Activated B cell treated with CpG ODN at 0.5 μM for 24 hours (primary cell): ENCODE measurements at regions not wholly inside any gene's neighbourhood (a gene's known extent, or its start where the extent isn't known, plus 50 kb on each side); places are given as distances from the start of the nearest gene placed in this dataset.

Source experiments
- ATAC-seq: fragments of 200-7000 bp; cut with Tn5 transposase; one replicate; pipeline ENCODE4 v1.10.0; 2021; ENCODE audit warnings: low read depth, mild to moderate bottlenecking, moderate library complexity
- CTCF ChIA-PET: fragments of 350-600 bp; sonication (Branson Sonifier 250); formaldehyde crosslinking; loops from one replicate; lab custom pipeline; 2021; ENCODE audit warnings: antibody characterized with exemption; lab: Charles Lee
- POLR2A ChIA-PET: fragments of 350-600 bp; sonication (Branson Sonifier 250); formaldehyde crosslinking; loops from one replicate; lab custom pipeline; 2021; ENCODE audit warnings: antibody characterized with exemption; lab: Charles Lee
- DNase-seq: peaks from one replicate; pipeline ENCODE4 v3.0.0; 2022
- H3K27ac Mint-ChIP-seq: one replicate; pipeline ENCODE4 v1.8.0; 2020; ENCODE audit warnings: mixed read lengths
- H3K27me3 Mint-ChIP-seq: one replicate; pipeline ENCODE4 v1.8.0; 2021; ENCODE audit warnings: mixed read lengths
- H3K36me3 Mint-ChIP-seq: one replicate; pipeline ENCODE4 v1.8.0; 2021; ENCODE audit warnings: low read depth, mixed read lengths
- H3K4me1 Mint-ChIP-seq: one replicate; pipeline ENCODE4 v1.8.0; 2021; ENCODE audit warnings: mixed read lengths
- H3K4me3 Mint-ChIP-seq: one replicate; pipeline ENCODE4 v1.8.0; 2020; ENCODE audit warnings: mild to moderate bottlenecking, mixed read lengths
- H3K9me3 Mint-ChIP-seq: one replicate; pipeline ENCODE4 v1.8.0; 2020; ENCODE audit warnings: mixed read lengths
- CTCF ChIP-seq: fragments of 200-600 bp; IDR thresholded peaks from one replicate; pipeline ENCODE4 v1.8.0; 2022; ENCODE audit warnings: antibody characterized with exemption, mild to moderate bottlenecking
- intact Hi-C: fragments of 100-400 bp; cut with micrococcal nuclease; formaldehyde crosslinking; loops from one replicate; pipeline ENCODE4 v1.15.1; 2024

- intact Hi-C loops: no loop called here
- no peaks in the 10 kb centered on the region for H3K4me1 Mint-ChIP-seq
- TF ChIP-seq CTCF: no peak
- no peaks in the 10 kb centered on the region for H3K36me3 Mint-ChIP-seq
- H3K9me3 Mint-ChIP-seq: no peaks in the 10 kb centered on the region
- H3K27ac Mint-ChIP-seq: no peak overlapping the region
- DNase-seq (no peak), ATAC-seq (no peak)
- POLR2A ChIA-PET: no interaction called here
- H3K27me3 Mint-ChIP-seq: no peaks in the 10 kb centered on the region
- CTCF ChIA-PET: no interaction called here
- no peak overlapping the region for H3K4me3 Mint-ChIP-seq
Observed at GRCh38 chr12:19074700-19075099, 54.8 kb upstream of the PLEKHA5 start.

DNA sequence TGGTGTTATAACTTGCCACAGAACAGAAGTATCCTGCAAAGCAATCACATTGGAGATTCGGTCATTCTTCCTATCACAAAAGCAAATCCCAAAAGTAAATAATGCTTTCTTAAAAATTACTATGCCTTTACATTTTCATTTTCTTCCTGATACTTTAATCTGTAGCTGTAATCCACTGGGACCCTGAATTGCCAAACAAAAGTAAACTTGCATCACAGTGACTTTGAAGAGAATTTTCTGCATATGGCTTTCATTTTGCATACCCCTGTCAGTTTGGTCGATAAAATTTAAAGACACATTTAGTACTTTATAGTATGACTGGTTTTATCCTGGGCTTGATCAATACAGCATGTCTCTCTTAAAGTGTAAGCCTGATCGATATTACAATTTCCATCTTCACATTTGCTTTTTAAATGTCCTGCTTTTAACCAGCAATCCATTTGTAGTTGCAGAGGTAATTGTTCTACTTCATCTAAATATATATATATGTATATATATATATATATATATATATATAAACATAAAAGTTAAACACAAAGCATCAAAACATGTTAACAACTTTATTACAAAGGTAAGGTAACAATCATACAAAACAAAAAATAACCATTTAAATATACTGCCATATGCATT, 53.7 kb upstream of the PLEKHA5 start:
- Mint-ChIP-seq H3K27me3 (no peaks in the 10 kb centered on the region), H3K9me3 (no peaks in the 10 kb centered on the region), H3K36me3 (no peaks in the 10 kb centered on the region), H3K27ac (no peak overlapping the region), H3K4me1 (no peaks in the 10 kb centered on the region), H3K4me3 (no peak overlapping the region)
- DNase-seq (no peak), ATAC-seq (no peak)
- ChIA-PET CTCF (no interaction called here), POLR2A (no interaction called here)
- intact Hi-C loops: no loop called here
- TF ChIP-seq CTCF: no peak
